Right lung (tissue), 2 donors: ENCODE measurements at regions not wholly inside any gene's neighbourhood (a gene's known extent, or its start where the extent isn't known, plus 50 kb on each side); places are given as distances from the start of the nearest gene placed in this dataset.
"Not testable (repeated sequence)": the region's sequence is repeated elsewhere in the genome, so short reads cannot be mapped to it uniquely, and the experiment has no call there.

Source experiments
- DNase-seq, 2 donors: peaks; one replicate each; pipeline ENCODE4 v3.0.0-alpha.2; 2013

- no peak for DNase-seq
Measured at GRCh38 chr5:28009576-28009975, 971.2 kb upstream of the CDH9 start.

GRCh38 chr5:27996665-27997064 lies 958.3 kb upstream of the CDH9 start:
- DNase-seq: no peak

- DNase-seq: no peak
Measured at GRCh38 chr5:27995867-27996266, 957.5 kb upstream of the CDH9 start.

- no peak for DNase-seq
Measured at GRCh38 chr5:27978322-27978721, 939.9 kb upstream of the CDH9 start.

GRCh38 chr5:27969157-27969556 lies 930.8 kb upstream of the CDH9 start:
- no peak for DNase-seq

- no peak for DNase-seq
Measured at GRCh38 chr5:27963050-27963783, 924.8 kb upstream of the CDH9 start.

GRCh38 chr5:27962198-27962597 lies 923.8 kb upstream of the CDH9 start:
- DNase-seq: no peak

- DNase-seq: no peak
Measured at GRCh38 chr5:27947088-27947487, 908.7 kb upstream of the CDH9 start.

GRCh38 chr5:27944471-27944870 lies 906.1 kb upstream of the CDH9 start:
- no peak for DNase-seq

GRCh38 chr5:27938989-27939388 lies 900.6 kb upstream of the CDH9 start:
- no peak for DNase-seq

- DNase-seq: no peak
Measured at GRCh38 chr5:27928060-27928459, 889.7 kb upstream of the CDH9 start.

- DNase-seq: no peak
Measured at GRCh38 chr5:27911216-27911615, 872.8 kb upstream of the CDH9 start.

- no peak for DNase-seq
Measured at GRCh38 chr5:27908341-27908740, 870.0 kb upstream of the CDH9 start.

GRCh38 chr5:27906931-27907601 lies 868.7 kb upstream of the CDH9 start:
- no peak for DNase-seq

GRCh38 chr5:27906481-27906880 lies 868.1 kb upstream of the CDH9 start:
- no peak for DNase-seq

- DNase-seq: no peak
Measured at GRCh38 chr5:27900761-27901160, 862.4 kb upstream of the CDH9 start.

GRCh38 chr5:27876071-27876470 lies 837.7 kb upstream of the CDH9 start:
- no peak for DNase-seq

GRCh38 chr5:27875148-27875547 lies 836.8 kb upstream of the CDH9 start:
- DNase-seq: no peak

- no peak for DNase-seq
Measured at GRCh38 chr5:27868292-27868691, 829.9 kb upstream of the CDH9 start.

- no peak for DNase-seq
Measured at GRCh38 chr5:27855491-27855890, 817.1 kb upstream of the CDH9 start.

GRCh38 chr5:27854243-27854852 lies 816.0 kb upstream of the CDH9 start:
- no peak for DNase-seq

- DNase-seq: no peak
Measured at GRCh38 chr5:27845248-27845647, 806.9 kb upstream of the CDH9 start.

GRCh38 chr5:27836704-27837103 lies 798.3 kb upstream of the CDH9 start:
- DNase-seq: not testable (repeated sequence)
